Transverse colon (tissue), 4 donors: ENCODE measurements at regions not wholly inside any gene's neighbourhood (a gene's known extent, or its start where the extent isn't known, plus 50 kb on each side); places are given as distances from the start of the nearest gene placed in this dataset.

Source experiments
- DNase-seq: peaks from one replicate; pipeline ENCODE4 v3.0.0-alpha.2; 2019
- H3K27ac ChIP-seq, 4 donors: fragments of 200-600 bp; sonication (generic); 2 replicates each; pipeline ENCODE4 v1.5.1; 2016 to 2018; ENCODE audit warnings: inconsistent platforms in 4 of 4
- H3K27me3 ChIP-seq: fragments of 200-600 bp; sonication (generic); 2 replicates; pipeline ENCODE4 v1.5.1; 2017; ENCODE audit warnings: inconsistent platforms
- H3K36me3 ChIP-seq, 4 donors: fragments of 200-600 bp; sonication (generic); 2 replicates each; pipeline ENCODE4 v1.5.1; 2017 to 2019; ENCODE audit warnings: inconsistent platforms in 4 of 4
- H3K4me1 ChIP-seq, 4 donors: fragments of 200-600 bp; sonication (generic); 2 replicates each; pipeline ENCODE4 v1.5.1; 2017 to 2020; ENCODE audit warnings: inconsistent platforms in 4 of 4
- H3K4me3 ChIP-seq, 4 donors: fragments of 200-600 bp; sonication (generic); 1 replicate in 1 of 4; 2 replicates in 3 of 4; pipeline versions ENCODE4 v1.5.1 to v1.6.1; 2017 to 2019; ENCODE audit warnings: inconsistent platforms in 4 of 4
- H3K9me3 ChIP-seq, 2 donors: fragments of 200-600 bp; sonication (generic); 2 replicates each; pipeline ENCODE4 v1.5.1; 2017 to 2019; ENCODE audit warnings: inconsistent platforms in 2 of 2
- EP300 ChIP-seq: sonication (generic); formaldehyde crosslinking; IDR thresholded peaks from one replicate; pipeline ENCODE4 v1.6.1; 2017; ENCODE audit warnings: antibody characterized with exemption, low read depth
- POLR2A ChIP-seq: fragments of 450-650 bp; IDR thresholded peaks from one replicate; pipeline ENCODE4 v1.6.1; 2016; ENCODE audit warnings: antibody characterized with exemption, mild to moderate bottlenecking, moderate library complexity
- POLR2AphosphoS5 ChIP-seq, 3 donors: sonication (generic); formaldehyde crosslinking; IDR thresholded peaks; one replicate each; pipeline ENCODE4 v1.6.1; 2016; ENCODE audit warnings: antibody characterized with exemption in 3 of 3
- WGBS, 2 donors: methylation state at CpG; one replicate each; pipeline ENCODE4 v1.1.5; 2018; ENCODE audit warnings: low coverage in 1 of 2; 5-methylcytosine and 5-hydroxymethylcytosine counted together
- in situ Hi-C, 4 donors: fragments of 200-750 bp; cut with MboI; loops; one replicate each; pipeline versions ENCODE4 v1.15.0 to v1.15.1; 2017; ENCODE audit warnings: low sequenced_read_pairs in 3 of 4, low pct_ligation_motif_present in 1 of 4, low pct_unique_long_range_greater_than_20kb in 1 of 4
- intact Hi-C: fragments of 100-400 bp; cut with DNase I; formaldehyde crosslinking; loops from one replicate; pipeline ENCODE4 v1.15.1; 2023; ENCODE audit warnings: low total_unique reads
- TF ChIP-seq, protein P1 (sequence below), 5 experiments: fragments of 200-600 bp in 3 of 5; fragments of 450-650 bp in 2 of 5; sonication (generic) in 3 of 5; IDR thresholded peaks; 1 replicate in 2 of 5; 2 replicates in 3 of 5; pipeline ENCODE4 v1.5.1; 2016 to 2017; ENCODE audit warnings: antibody characterized with exemption in 5 of 5, inconsistent platforms in 3 of 5, mild to moderate bottlenecking in 2 of 5, moderate library complexity in 1 of 5

- intact Hi-C loops: no loop called here
- in situ Hi-C loops: loop anchor here in 1 of 4 donors (25.0 kb wide), 1 partner anchor 391 kb away; no protein-coding TSS in a partner anchor
- DNase-seq: no peak
- Histone ChIP-seq H3K4me1 (peaks cover 34 to 40% (median 38%) of the 10 kb centered on the region in 4 donors), H3K27me3 (no peaks in the 10 kb centered on the region), H3K27ac (peak overlapping the region; percentile 84 to 91 (median 89)), H3K36me3 (peaks cover 0 to 10% (median 0%) of the 10 kb centered on the region in 4 donors), H3K9me3 (no peaks in the 10 kb centered on the region), H3K4me3 (no peak overlapping the region)
- WGBS, 2 donors: 87% methylated on average over 13 of the region's 13 CpGs; no CpG with 5 or more reads in 1 of the 2 donors
- TF ChIP-seq POLR2AphosphoS5 (IDR thresholded peaks at IDR 0.05): no peak
- no peak for TF ChIP-seq POLR2A
- no peak for TF ChIP-seq EP300
- TF ChIP-seq, protein P1, sequence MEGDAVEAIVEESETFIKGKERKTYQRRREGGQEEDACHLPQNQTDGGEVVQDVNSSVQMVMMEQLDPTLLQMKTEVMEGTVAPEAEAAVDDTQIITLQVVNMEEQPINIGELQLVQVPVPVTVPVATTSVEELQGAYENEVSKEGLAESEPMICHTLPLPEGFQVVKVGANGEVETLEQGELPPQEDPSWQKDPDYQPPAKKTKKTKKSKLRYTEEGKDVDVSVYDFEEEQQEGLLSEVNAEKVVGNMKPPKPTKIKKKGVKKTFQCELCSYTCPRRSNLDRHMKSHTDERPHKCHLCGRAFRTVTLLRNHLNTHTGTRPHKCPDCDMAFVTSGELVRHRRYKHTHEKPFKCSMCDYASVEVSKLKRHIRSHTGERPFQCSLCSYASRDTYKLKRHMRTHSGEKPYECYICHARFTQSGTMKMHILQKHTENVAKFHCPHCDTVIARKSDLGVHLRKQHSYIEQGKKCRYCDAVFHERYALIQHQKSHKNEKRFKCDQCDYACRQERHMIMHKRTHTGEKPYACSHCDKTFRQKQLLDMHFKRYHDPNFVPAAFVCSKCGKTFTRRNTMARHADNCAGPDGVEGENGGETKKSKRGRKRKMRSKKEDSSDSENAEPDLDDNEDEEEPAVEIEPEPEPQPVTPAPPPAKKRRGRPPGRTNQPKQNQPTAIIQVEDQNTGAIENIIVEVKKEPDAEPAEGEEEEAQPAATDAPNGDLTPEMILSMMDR (IDR thresholded peaks at IDR 0.05): no peak
Observed at GRCh38 chr12:124371366-124371765, 76.5 kb downstream of the RFLNA start.

- peaks cover 0 to 10% (median 0%) of the 10 kb centered on the region in 4 donors for H3K36me3 ChIP-seq
- DNase-seq: no peak
Observed at GRCh38 chr12:124370851-124371250, 76.0 kb downstream of the RFLNA start.

DNA sequence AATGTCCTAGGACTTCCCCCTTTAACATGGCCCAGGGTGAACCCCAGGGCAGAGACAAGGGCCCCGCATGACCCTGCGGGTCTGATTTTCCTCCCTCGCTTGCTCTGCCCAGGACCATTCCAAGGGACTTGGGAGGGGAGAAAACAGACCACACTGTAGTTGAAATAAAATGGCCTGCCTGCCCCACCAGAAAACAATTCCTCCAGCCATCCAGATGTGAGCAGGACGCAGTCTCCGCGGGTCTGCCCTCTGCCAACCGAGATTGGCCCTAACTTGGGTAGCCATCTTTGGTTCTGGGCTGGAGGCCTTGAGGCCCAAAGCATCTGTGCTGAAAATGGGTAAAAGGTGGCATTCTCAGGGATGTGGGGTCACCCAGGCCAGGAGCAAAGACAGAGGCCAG, 75.5 kb downstream of the RFLNA start:
- H3K4me1 ChIP-seq: peaks cover 34 to 40% (median 38%) of the 10 kb centered on the region in 4 donors
- intact Hi-C loops (no loop called here), in situ Hi-C loops (loop anchor here in 1 of 4 donors (25.0 kb wide), 1 partner anchor 392 kb away; no protein-coding TSS in a partner anchor)
- 93% methylated on average over 7 of the region's 7 CpGs; no CpG with 5 or more reads in 1 of the 2 donors for WGBS, 2 donors
- H3K27ac ChIP-seq: peak overlapping the region; percentile 84 to 91 (median 89)
- peaks cover 0 to 10% (median 0%) of the 10 kb centered on the region in 4 donors for H3K36me3 ChIP-seq
- no peak for TF ChIP-seq EP300
- no peak for TF ChIP-seq POLR2AphosphoS5 (IDR thresholded peaks at IDR 0.05)
- TF ChIP-seq, protein P1 (IDR thresholded peaks at IDR 0.05): no peak
- no peaks in the 10 kb centered on the region for H3K9me3 ChIP-seq
- DNase-seq: no peak
- H3K27me3 ChIP-seq: no peaks in the 10 kb centered on the region
- no peak overlapping the region for H3K4me3 ChIP-seq

More at GRCh38 chr12:124370851-124371250, 76.0 kb downstream of the RFLNA start:
- H3K27me3 ChIP-seq: no peaks in the 10 kb centered on the region
- peak overlapping the region; percentile 84 to 91 (median 89) for H3K27ac ChIP-seq
- in situ Hi-C loops: loop anchor here in 1 of 4 donors (25.0 kb wide), 1 partner anchor 391 kb away; no protein-coding TSS in a partner anchor
- intact Hi-C loops: no loop called here
- peaks cover 34 to 40% (median 38%) of the 10 kb centered on the region in 4 donors for H3K4me1 ChIP-seq
- no peak for TF ChIP-seq POLR2A
- TF ChIP-seq EP300: no peak
- TF ChIP-seq POLR2AphosphoS5 (IDR thresholded peaks at IDR 0.05): no peak
- TF ChIP-seq, protein P1 (IDR thresholded peaks at IDR 0.05): no peak
- H3K4me3 ChIP-seq: no peak overlapping the region
- no peaks in the 10 kb centered on the region for H3K9me3 ChIP-seq
- WGBS, 2 donors: 87 to 100% methylated on average over 1 to 7 of the region's 7 CpGs

GRCh38 chr12:124369827-124370378, 75.0 kb downstream of the RFLNA start:
- Histone ChIP-seq H3K9me3 (no peaks in the 10 kb centered on the region), H3K27ac (peak overlapping the region; percentile 84 to 91 (median 89)), H3K4me3 (no peak overlapping the region), H3K4me1 (peaks cover 34 to 40% (median 38%) of the 10 kb centered on the region in 4 donors), H3K36me3 (peaks cover 0 to 10% (median 0%) of the 10 kb centered on the region in 4 donors), H3K27me3 (no peaks in the 10 kb centered on the region)
- intact Hi-C loops (loop anchor here (10.0 kb wide), 1 partner anchor 145 kb away; no protein-coding TSS in a partner anchor), in situ Hi-C loops (loop anchor here in 1 of 4 donors (25.0 kb wide), 1 partner anchor 392 kb away; no protein-coding TSS in a partner anchor)
- no peak for DNase-seq
- TF ChIP-seq POLR2AphosphoS5 (IDR thresholded peaks at IDR 0.05) (no peak), EP300 (no peak), POLR2A (no peak)
- TF ChIP-seq, protein P1 (IDR thresholded peaks at IDR 0.05): no peak
- 49% methylated on average over 20 of the region's 20 CpGs; no CpG with 5 or more reads in 1 of the 2 donors for WGBS, 2 donors
